ENCODE measurements at regions not wholly inside any gene's neighbourhood (a gene's known extent, or its start where the extent isn't known, plus 50 kb on each side); places are given as distances from the start of the nearest gene placed in this dataset.

- Histone ChIP-seq H3K9ac (ENCODE audit: low read length) (no peak overlapping the region), H3K4me1 (ENCODE audit: control insufficient read depth in 1 of 2, insufficient read depth in 2 of 2, low read length in 2 of 2) (no peaks in the 10 kb centered on the region), H3K4me3 (replicated peaks in 1 of 2; ENCODE audit: low read depth in 1 of 2, low read length in 2 of 2) (no peak overlapping the region), H3K27me3 (ENCODE audit: insufficient read depth, low read length) (no peaks in the 10 kb centered on the region), H3K9me2 (ENCODE audit: insufficient read depth) (no peaks in the 10 kb centered on the region), H3K9me3 (ENCODE audit: control insufficient read depth in 1 of 2, insufficient read depth in 1 of 2, low read depth in 1 of 2, low read length in 2 of 2) (no peaks in the 10 kb centered on the region; a peak in 1 of 4 replicates), H3K27ac (ENCODE audit: low read depth, low read length) (no peak overlapping the region), H4K20me1 (ENCODE audit: insufficient read depth) (no peaks in the 10 kb centered on the region), H3K4me2 (ENCODE audit: low read length) (no peak overlapping the region), H3K79me2 (ENCODE audit: insufficient read depth, low read length) (no peaks in the 10 kb centered on the region), H2AFZ (ENCODE audit: low read depth, low read length, poor library complexity, severe bottlenecking) (no peak overlapping the region), H3K36me3 (ENCODE audit: control insufficient read depth in 1 of 2, insufficient read depth in 2 of 2, low read length in 2 of 2) (no peaks in the 10 kb centered on the region)
- BruUV-seq (replicated peaks), result no TSS peak
- RAD21 ChIA-PET (ENCODE audit: low non-redundant PET in 1 of 2, low total read pairs in 2 of 2, uncharacterized antibody in 2 of 2, unreplicated experiment in 2 of 2), result no interaction called here
- POLR2A ChIA-PET, result no interaction called here
- TF ChIP-seq ZFX (IDR thresholded peaks at IDR 0.05), result no peak
- TF ChIP-seq SIN3A (IDR thresholded peaks at IDR 0.05; ENCODE audit: low read depth), result no peak
- TF ChIP-seq ZBTB33 (IDR thresholded peaks at IDR 0.05; ENCODE audit: extremely low read depth, insufficient replicate concordance, low read length), result no peak
- TF ChIP-seq JUND (IDR thresholded peaks at IDR 0.05), result no peak
- TF ChIP-seq CEBPB (IDR thresholded peaks at IDR 0.05; ENCODE audit: low read depth), result no peak
- TF ChIP-seq MAX (IDR thresholded peaks at IDR 0.05), result no peak
- no peak for TF ChIP-seq POLR2A (IDR thresholded peaks at IDR 0.05; ENCODE audit: borderline replicate concordance, extremely low read depth, insufficient read depth, insufficient read length)
- TF ChIP-seq ZNF274 (IDR thresholded peaks at IDR 0.05; ENCODE audit: low read depth, low read length), result no peak
- no peak for TF ChIP-seq EZH2phosphoT487 (IDR thresholded peaks at IDR 0.05; ENCODE audit: borderline replicate concordance)
- no peak for DNase-seq (ENCODE audit: low read depth, low spot score)
- intact Hi-C loops (cut with micrococcal nuclease), result no loop called here
- ATAC-seq, result no peak
- CTCF ChIA-PET, result no interaction called here
These were observed 1155.9 kb downstream of the TBC1D22A start for GRCh38 chr22:47918276-47918921.
